H9 (cell line): ENCODE measurements at regions not wholly inside any gene's neighbourhood (a gene's known extent, or its start where the extent isn't known, plus 50 kb on each side); places are given as distances from the start of the nearest gene placed in this dataset.

Experiments
- DNase-seq: peaks from one replicate; pipeline ENCODE4 v3.0.0-alpha.2; 2017
- H2AFZ ChIP-seq: one replicate; pipeline ENCODE4 v1.6.1; 2013; ENCODE audit warnings: mild to moderate bottlenecking, low read length, control low read depth, moderate library complexity
- H2AK5ac ChIP-seq: 2 replicates; pipeline ENCODE4 v1.6.1; 2013; ENCODE audit warnings: low read length, control low read depth, mixed read lengths; ENCODE audit not compliant: insufficient read length
- H2BK120ac ChIP-seq: one replicate; pipeline ENCODE4 v1.6.1; 2013; ENCODE audit warnings: low read depth, mild to moderate bottlenecking, low read length, control low read depth, inconsistent platforms; ENCODE audit not compliant: poor library complexity, severe bottlenecking
- H2BK12ac ChIP-seq: 2 replicates; pipeline ENCODE4 v1.6.1; 2013; ENCODE audit warnings: low read length, control low read depth, mixed read lengths, low read depth; ENCODE audit not compliant: insufficient read length
- H2BK15ac ChIP-seq: 2 replicates; pipeline ENCODE4 v1.6.1; 2013; ENCODE audit warnings: low read depth, low read length, control low read depth
- H2BK20ac ChIP-seq: one replicate; pipeline ENCODE4 v1.6.1; 2013; ENCODE audit warnings: low read depth, mild to moderate bottlenecking, low read length, control low read depth, inconsistent platforms; ENCODE audit not compliant: poor library complexity, severe bottlenecking
- H2BK5ac ChIP-seq: 2 replicates; pipeline ENCODE4 v1.6.1; 2013; ENCODE audit warnings: low read length, control low read depth, mixed read lengths; ENCODE audit not compliant: insufficient read length
- H3K14ac ChIP-seq: 2 replicates; pipeline ENCODE4 v1.6.1; 2013; ENCODE audit warnings: low read length, control low read depth; ENCODE audit not compliant: insufficient read depth
- H3K18ac ChIP-seq: 2 replicates; pipeline ENCODE4 v1.6.1; 2013; ENCODE audit warnings: low read depth, mild to moderate bottlenecking, mixed read lengths, low read length, control low read depth; ENCODE audit not compliant: insufficient read length
- H3K23ac ChIP-seq: 2 replicates; pipeline ENCODE4 v1.6.1; 2013; ENCODE audit warnings: low read length, control low read depth, mixed read lengths, low read depth; ENCODE audit not compliant: insufficient read length
- H3K23me2 ChIP-seq: 2 replicates; pipeline ENCODE4 v1.6.1; 2013; ENCODE audit warnings: low read depth, mild to moderate bottlenecking, mixed read lengths, low read length, control low read depth; ENCODE audit not compliant: insufficient read length, poor library complexity, severe bottlenecking
- H3K27ac ChIP-seq: 2 replicates; pipeline ENCODE4 v1.5.1; 2013; ENCODE audit warnings: low read length, control low read depth, mixed read lengths, low read depth; ENCODE audit not compliant: insufficient read length
- H3K27me3 ChIP-seq: 2 replicates; pipeline ENCODE4 v1.6.1; 2013; ENCODE audit warnings: low read length, control low read depth, inconsistent platforms; ENCODE audit not compliant: insufficient read depth
- H3K4ac ChIP-seq: 2 replicates; pipeline ENCODE4 v1.6.1; 2013; ENCODE audit warnings: low read depth, mild to moderate bottlenecking, control low read depth, inconsistent platforms, low read length, moderate library complexity
- H3K4me1 ChIP-seq: 2 replicates; pipeline ENCODE4 v1.6.1; 2013; ENCODE audit warnings: low read length, control low read depth, inconsistent platforms; ENCODE audit not compliant: insufficient read depth
- H3K4me2 ChIP-seq: 2 replicates; pipeline ENCODE4 v1.6.1; 2013; ENCODE audit warnings: low read length, control low read depth, mixed read lengths; ENCODE audit not compliant: insufficient read length, insufficient read depth
- H3K56ac ChIP-seq: 2 replicates; pipeline ENCODE4 v1.6.1; 2013; ENCODE audit warnings: low read depth, mild to moderate bottlenecking, mixed read lengths, low read length, control low read depth; ENCODE audit not compliant: insufficient read length
- H3K79me1 ChIP-seq: 2 replicates; pipeline ENCODE4 v1.6.1; 2013; ENCODE audit warnings: low read depth, mild to moderate bottlenecking, moderate library complexity, low read length, control low read depth, inconsistent platforms; ENCODE audit not compliant: insufficient read depth, poor library complexity, severe bottlenecking
- H3K79me2 ChIP-seq: 2 replicates; pipeline ENCODE4 v1.6.1; 2013; ENCODE audit warnings: low read length, control low read depth, inconsistent platforms; ENCODE audit not compliant: insufficient read depth
- H3K9ac ChIP-seq: 2 replicates; pipeline ENCODE4 v1.6.1; 2013; ENCODE audit warnings: low read length, control low read depth, mixed read lengths; ENCODE audit not compliant: insufficient read length; ENCODE audit errors: extremely low read depth
- H3K9me3 ChIP-seq: one replicate; pipeline ENCODE4 v1.6.1; 2013; ENCODE audit warnings: low read depth, low read length, inconsistent platforms; ENCODE audit not compliant: control insufficient read depth
- H3T11ph ChIP-seq: one replicate; pipeline ENCODE4 v1.6.1; 2013; ENCODE audit warnings: mild to moderate bottlenecking, low read length, control low read depth, inconsistent platforms
- H4K20me1 ChIP-seq: one replicate; pipeline ENCODE4 v1.6.1; 2013; ENCODE audit not compliant: control insufficient read depth, insufficient read length, insufficient read depth
- H4K5ac ChIP-seq: 2 replicates; pipeline ENCODE4 v1.6.1; 2013; ENCODE audit warnings: low read depth, mild to moderate bottlenecking, mixed read lengths, low read length, control low read depth; ENCODE audit not compliant: insufficient read length
- H4K8ac ChIP-seq: replicated peaks from 2 replicates; pipeline ENCODE4 v1.6.1; 2013; ENCODE audit warnings: low read length, control low read depth, mixed read lengths, low read depth; ENCODE audit not compliant: insufficient read length
- H4K91ac ChIP-seq: 2 replicates; pipeline ENCODE4 v1.6.1; 2013; ENCODE audit warnings: low read depth, mild to moderate bottlenecking, moderate library complexity, mixed read lengths, low read length, control low read depth; ENCODE audit not compliant: insufficient read length
- H3K27ac Mint-ChIP-seq, 3 experiments: 2 replicates in 2 of 3; 3 replicates in 1 of 3; pipeline ENCODE4 v1.8.0; 2020 to 2021; ENCODE audit warnings: mixed read lengths in 3 of 3, mild to moderate bottlenecking in 1 of 3, moderate library complexity in 1 of 3
- H3K27me3 Mint-ChIP-seq: 2 replicates; pipeline ENCODE4 v1.8.0; 2021; ENCODE audit warnings: low read depth, mild to moderate bottlenecking, moderate library complexity, mixed read lengths
- H3K36me3 Mint-ChIP-seq, 3 experiments: 2 replicates in 2 of 3; 3 replicates in 1 of 3; pipeline ENCODE4 v1.8.0; 2020 to 2021; ENCODE audit warnings: low read depth in 3 of 3, mixed read lengths in 3 of 3; ENCODE audit not compliant: insufficient read depth in 1 of 3
- H3K4me1 Mint-ChIP-seq, 2 experiments: 2 replicates each; pipeline ENCODE4 v1.8.0; 2020; ENCODE audit warnings: mixed read lengths in 2 of 2
- H3K4me3 Mint-ChIP-seq, 2 experiments: 2 replicates in 1 of 2; 3 replicates in 1 of 2; pipeline ENCODE4 v1.8.0; 2020 to 2021; ENCODE audit warnings: mild to moderate bottlenecking in 2 of 2, mixed read lengths in 2 of 2, moderate library complexity in 1 of 2
- H3K9me3 Mint-ChIP-seq, 2 experiments: 2 replicates in 1 of 2; 3 replicates in 1 of 2; pipeline ENCODE4 v1.8.0; 2020; ENCODE audit warnings: mild to moderate bottlenecking in 2 of 2, mixed read lengths in 2 of 2, moderate library complexity in 1 of 2
- CTCF ChIP-seq: fragments of 200-600 bp; sonication (generic); conservative IDR thresholded peaks from 3 replicates; pipeline ENCODE4 v1.8.0; 2021; ENCODE audit warnings: antibody characterized with exemption, mild to moderate bottlenecking
- WGBS: extraction: QIAGEN DNeasy Blood & Tissue Kit; methylation state at CpG from one replicate; pipeline ENCODE4 v1.1.7; 2013; ENCODE audit warnings: missing lambda C conversion rate, low lambda C conversion rate, mixed read lengths; ENCODE audit not compliant: insufficient read length; ENCODE audit errors: extremely low coverage; 5-methylcytosine and 5-hydroxymethylcytosine counted together

GRCh38 chr20:47993035-47993755 is 207.9 kb upstream of the SULF2 start:
- H3K4me3 Mint-ChIP-seq, result no peak overlapping the region
- H3K56ac ChIP-seq, result no peak overlapping the region
- no peaks in the 10 kb centered on the region for H3K4me1 ChIP-seq
- peaks cover 22 to 27% of the 10 kb centered on the region in 2 experiments for H3K9me3 Mint-ChIP-seq
- no peaks in the 10 kb centered on the region for H4K20me1 ChIP-seq
- H3K36me3 Mint-ChIP-seq, result peaks cover 11 to 32% (median 17%) of the 10 kb centered on the region in 3 experiments
- H2BK15ac ChIP-seq, result no peak overlapping the region
- no peak overlapping the region for H3K23ac ChIP-seq
- no peak overlapping the region for H3K27ac Mint-ChIP-seq
- H3K27me3 ChIP-seq, result no peaks in the 10 kb centered on the region
- no peak overlapping the region for H3T11ph ChIP-seq
- no peak overlapping the region for H2AFZ ChIP-seq
- peaks cover 14% of the 10 kb centered on the region for H3K9me3 ChIP-seq
- peaks cover 27 to 38% of the 10 kb centered on the region in 2 experiments for H3K4me1 Mint-ChIP-seq
- no CpG with 5 or more reads among the region's 9 CpGs for WGBS
- H3K9ac ChIP-seq, result no peak overlapping the region
- no peak overlapping the region for H4K5ac ChIP-seq
- no peak overlapping the region for H3K4me2 ChIP-seq
- H2AK5ac ChIP-seq, result peak overlapping the region; percentile 90
- TF ChIP-seq CTCF, result no peak
- DNase-seq, result no peak
- no peak overlapping the region for H2BK20ac ChIP-seq
- no peaks in the 10 kb centered on the region for H3K79me2 ChIP-seq
- no peak overlapping the region for H3K4ac ChIP-seq
- no peak overlapping the region for H2BK120ac ChIP-seq
- H3K23me2 ChIP-seq, result no peaks in the 10 kb centered on the region
- no peak overlapping the region for H4K8ac ChIP-seq
- no peak overlapping the region for H4K91ac ChIP-seq
- peaks cover 2% of the 10 kb centered on the region; the same call in 1 of the 2 replicates for H3K27me3 Mint-ChIP-seq
- H3K18ac ChIP-seq, result no peak overlapping the region
- H3K27ac ChIP-seq, result no peak overlapping the region
- no peak overlapping the region for H3K14ac ChIP-seq
- no peaks in the 10 kb centered on the region for H3K79me1 ChIP-seq
- no peak overlapping the region for H2BK12ac ChIP-seq
- no peak overlapping the region for H2BK5ac ChIP-seq
